Ureter (tissue), 1 donor: ENCODE measurements at regions not wholly inside any gene's neighbourhood (a gene's known extent, or its start where the extent isn't known, plus 50 kb on each side); places are given as distances from the start of the nearest gene placed in this dataset.
"Not testable (repeated sequence)": the region's sequence is repeated elsewhere in the genome, so short reads cannot be mapped to it uniquely, and the experiment has no call there.

Experiments
- DNase-seq: peaks from one replicate; pipeline ENCODE4 v3.0.0-alpha.2; 2020; ENCODE audit warnings: low spot score
- donor health status: DM: yes; HTN: yes; CAD: no.

DNA sequence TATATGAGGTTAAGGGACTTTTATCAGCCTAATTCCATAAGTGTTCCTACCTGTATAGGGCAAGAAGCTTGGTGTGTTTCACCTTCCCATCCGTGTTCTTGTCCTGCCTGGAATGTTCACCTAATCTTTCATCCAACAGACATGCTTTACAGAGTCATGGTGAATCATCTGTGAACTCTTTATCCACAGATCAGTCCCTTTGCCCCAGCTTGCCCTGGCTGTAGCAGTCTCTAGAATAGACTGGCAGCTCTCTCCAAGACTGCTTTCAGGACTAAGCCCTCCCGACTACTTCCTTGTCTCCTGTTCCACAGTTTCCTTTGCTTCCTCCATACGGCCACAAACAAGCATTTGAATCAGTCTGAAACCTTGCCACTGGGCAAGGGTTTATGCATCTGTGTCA is 177.9 kb upstream of the IL15 start:
- no peak for DNase-seq

DNA sequence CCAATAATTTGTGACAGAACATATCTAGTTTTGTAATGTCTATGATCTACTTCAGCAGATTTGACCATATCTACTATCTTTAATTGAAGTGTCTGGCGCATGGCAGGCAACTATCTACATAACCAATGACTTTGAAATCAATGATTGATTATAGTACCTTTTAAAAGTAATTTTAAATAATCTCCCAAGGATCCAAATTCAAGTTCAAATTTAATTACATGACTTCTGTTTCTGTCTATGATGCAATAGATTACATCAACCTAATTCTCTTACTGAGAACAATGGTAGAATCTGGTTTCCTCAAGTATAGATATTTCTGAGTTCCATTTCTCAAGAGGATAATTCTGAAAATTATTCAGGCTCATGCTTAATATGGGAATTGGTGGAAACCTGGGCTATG is 177.4 kb upstream of the IL15 start:
- no peak for DNase-seq

DNA sequence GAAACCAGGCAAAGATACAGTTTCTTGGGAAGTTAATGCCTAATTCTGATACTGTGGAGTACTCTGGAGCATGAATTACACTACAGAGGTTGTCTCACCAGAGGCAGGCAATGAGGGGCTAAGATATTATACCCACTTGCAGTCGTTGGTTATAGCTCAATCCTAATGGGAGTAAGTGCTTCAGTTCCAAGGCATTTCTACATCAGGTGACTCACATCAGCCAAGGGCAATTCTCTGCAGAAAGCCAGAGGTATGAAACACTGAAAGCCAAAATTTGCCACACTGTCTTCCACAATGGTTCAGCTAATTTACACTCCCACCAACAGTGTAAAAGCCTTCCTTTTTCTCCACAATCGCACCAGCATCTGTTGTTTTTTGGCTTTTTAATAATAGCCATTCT is 174.0 kb upstream of the IL15 start:
- DNase-seq: no peak

- DNase-seq: no peak
Measured at GRCh38 chr4:141463678-141464077, 172.7 kb upstream of the IL15 start.

GRCh38 chr4:141464366-141464765 is 172.0 kb upstream of the IL15 start:
- DNase-seq: no peak

DNA sequence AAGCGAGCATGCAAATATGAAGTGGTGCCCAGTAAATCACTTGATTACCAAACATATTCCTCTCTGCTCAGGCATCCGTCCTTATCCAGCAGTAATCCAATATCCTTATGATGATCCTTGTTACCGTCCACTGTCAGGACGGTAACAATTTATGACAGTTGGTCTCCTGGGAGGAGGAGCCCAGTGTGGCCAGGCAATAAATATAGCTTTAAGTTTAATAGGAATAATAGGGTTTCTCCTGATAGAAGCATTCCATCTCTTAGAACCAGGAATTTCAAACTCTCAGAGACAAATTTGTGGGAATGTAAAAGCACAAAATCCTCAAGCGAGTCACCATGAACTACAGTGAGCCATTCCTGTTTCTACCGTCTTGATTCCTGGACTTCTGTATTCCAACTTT is 171.2 kb upstream of the IL15 start:
- no peak for DNase-seq

GRCh38 chr4:141467225-141467624 is 169.2 kb upstream of the IL15 start:
- DNase-seq: no peak

DNA sequence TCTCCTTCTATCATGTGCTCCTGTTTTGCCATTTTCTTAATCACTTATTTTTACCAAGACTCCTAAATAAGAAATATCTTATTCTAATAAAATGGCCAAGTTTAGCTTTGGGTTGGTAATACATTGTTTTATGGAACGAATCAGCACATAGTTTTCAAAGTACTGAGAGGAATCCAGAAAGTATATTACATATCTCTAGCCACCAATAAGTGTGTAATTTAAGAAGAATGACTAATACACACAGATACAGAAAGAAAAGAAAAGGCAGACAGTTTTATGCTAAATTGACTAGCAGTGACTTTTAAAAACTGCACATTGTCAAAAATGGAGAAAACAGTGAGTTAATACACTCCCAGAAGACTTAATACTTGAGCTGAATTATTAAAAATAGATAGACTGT is 167.0 kb upstream of the IL15 start:
- no peak for DNase-seq

DNA sequence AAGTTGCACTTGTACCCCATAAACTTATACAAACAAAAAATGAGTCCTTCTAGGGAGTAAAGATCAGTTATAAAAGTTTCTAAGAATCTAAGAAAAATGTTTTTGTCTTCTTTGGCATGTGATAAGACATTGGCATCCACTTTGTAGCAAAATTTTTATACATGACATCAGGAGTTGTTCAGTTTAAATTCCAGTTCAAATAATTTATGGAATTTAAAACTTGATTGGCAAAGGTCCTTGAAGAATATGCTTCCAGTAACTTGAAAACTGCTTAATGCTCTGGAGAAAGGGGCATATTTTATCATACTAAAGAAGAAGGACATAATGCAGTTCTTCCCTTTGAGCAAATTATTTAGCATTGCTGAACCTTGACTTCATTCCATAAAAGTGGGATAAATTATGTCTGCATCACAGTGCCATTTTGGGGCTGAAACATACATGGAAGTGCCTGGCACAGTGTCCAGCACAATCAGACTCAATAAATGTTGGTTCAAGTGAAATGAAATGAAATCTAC is 163.3 kb upstream of the IL15 start:
- DNase-seq: no peak

DNA sequence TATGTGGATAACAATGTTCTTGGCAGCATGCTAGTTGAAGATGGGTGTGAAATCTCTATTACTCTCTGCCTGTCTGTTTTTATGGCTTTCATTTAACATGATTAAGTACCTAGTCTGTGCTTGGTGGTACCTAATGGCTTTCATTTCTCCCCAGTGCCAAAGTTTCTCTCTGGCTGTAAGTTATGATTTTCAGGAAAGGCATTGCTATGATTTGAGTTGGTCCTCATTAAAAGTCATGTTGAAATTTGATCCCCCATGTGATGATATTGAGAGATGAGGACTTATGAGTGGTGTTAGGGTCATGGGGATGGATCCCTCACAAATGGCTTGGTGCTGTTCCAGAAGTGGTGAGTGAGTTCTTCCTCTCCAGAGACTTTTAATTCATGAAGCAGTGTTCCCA is 162.4 kb upstream of the IL15 start:
- no peak for DNase-seq

GRCh38 chr4:141480950-141481349 is 155.4 kb upstream of the IL15 start:
- no peak for DNase-seq

DNA sequence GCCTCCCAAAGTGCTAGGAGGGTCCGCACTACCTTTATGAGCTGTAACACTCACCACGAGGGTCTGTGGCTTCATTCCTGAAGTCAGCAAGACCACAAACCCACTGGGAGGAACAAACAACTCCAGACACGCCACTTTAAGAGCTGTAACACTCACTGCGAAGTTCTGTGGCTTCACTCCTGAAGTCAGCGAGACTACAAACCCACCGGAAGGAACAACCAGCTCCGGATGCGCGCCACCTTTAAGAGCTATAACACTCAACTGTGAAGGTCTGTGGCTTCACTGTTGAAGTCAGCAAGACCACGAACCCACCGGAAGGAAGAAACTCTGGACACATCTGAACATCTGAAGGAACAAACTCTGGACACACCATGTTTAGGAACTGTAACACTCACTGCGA is 152.1 kb upstream of the IL15 start:
- DNase-seq: not testable (repeated sequence)

GRCh38 chr4:141486375-141486997 is 149.9 kb upstream of the IL15 start:
- DNase-seq: no peak

DNA sequence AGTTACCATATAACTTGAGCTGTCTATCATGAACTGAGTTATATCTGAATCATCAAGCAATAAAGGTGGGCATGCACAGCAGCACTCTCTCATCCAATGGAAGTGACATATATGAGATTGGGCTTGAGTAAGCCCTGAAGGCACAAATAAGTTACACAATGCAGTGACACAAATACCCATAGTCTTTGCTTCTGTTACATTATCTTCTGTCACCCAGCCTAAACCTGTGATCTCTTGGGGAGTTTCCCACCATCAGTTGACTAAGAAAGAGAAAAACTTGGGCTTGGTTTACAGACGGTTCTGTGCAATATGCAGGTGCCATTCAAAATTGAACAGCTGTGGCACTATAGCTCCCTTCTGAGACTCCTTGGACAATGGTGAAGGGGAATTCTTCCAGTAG is 138.8 kb upstream of the IL15 start:
- no peak for DNase-seq

DNA sequence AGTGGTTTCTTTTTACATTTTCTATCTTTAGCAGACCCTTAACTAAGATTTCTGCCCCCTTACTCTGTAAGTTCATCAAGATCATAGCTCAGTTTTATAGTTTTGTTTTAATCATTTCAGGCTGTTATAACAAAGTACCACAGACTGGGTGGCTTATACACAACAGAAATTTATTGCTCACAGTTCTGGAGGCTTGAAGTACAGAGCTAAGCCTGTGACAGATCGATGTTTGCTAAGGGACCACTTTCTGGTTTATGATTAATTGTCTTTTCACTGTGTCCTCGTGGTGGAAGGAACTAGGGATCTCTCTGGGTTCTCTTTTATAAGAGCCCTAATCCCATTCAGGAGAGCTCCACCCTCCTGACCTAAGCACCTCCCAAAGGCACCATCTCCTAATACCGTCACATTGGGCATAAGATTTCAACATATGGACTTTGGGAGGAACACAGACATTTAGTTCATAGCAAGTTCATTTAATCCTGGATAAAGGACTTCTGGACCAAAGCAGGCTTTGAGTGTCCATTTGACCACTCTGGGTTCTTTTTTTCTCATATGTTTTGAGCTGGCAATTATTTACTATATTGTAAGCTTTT is 137.0 kb upstream of the IL15 start:
- no peak for DNase-seq

DNA sequence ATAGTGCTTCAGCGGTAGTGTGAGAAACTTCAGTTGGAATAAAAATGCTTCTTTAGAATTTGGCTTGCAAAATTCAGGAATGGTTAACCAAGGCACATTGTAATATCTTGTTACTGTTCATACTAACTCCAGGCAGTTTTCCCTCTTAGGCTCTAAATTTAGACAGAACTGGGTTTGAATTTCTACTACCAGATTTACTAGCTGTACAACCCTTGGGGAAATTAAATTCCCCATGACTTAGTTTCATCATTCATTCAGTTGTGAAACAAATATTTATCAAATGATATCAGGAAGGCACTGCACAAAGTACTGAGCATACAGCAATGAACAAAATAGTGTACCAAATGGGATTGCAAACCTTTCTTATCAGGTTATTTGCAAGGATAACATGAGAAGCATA is 135.0 kb upstream of the IL15 start:
- no peak for DNase-seq

DNA sequence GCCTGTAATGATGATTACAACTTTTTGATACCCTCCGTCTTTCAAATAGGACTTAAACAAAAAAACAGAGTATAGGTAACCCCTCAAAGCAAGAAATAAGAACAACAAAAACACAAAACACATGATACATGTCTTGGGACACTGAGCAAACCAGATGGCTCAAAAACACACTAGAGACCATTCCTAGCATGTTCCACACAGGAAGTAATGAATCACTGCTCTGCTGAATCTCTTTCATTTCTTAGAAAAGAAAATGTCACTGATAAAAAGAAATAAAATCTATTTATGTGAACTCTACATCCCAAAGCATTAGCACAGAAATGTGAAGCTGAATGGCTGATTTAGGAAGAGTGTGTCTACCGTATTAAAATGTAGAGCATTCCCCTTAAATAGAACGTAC is 134.5 kb upstream of the IL15 start:
- no peak for DNase-seq

DNA sequence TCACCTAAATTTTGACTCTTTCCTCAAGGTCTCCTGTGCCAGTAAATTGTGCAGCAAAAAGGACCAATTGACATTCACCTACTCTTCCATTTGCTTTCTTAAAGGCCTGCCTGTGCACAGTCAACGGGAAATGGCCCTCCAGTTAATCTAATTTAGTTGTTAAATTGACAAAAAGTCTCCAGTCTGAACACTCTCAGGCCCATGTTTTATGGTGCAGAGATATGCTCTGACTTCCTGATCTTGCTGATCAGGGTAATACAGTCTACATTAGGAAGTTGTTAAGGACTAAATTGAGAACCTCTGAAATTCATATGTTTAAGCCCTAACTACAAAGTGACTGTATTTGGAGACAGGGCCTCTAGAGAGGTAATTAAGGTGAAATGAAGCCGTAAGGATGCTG is 133.6 kb upstream of the IL15 start:
- DNase-seq: no peak

- no peak for DNase-seq
Measured at GRCh38 chr4:141503260-141503659, 133.1 kb upstream of the IL15 start.

DNA sequence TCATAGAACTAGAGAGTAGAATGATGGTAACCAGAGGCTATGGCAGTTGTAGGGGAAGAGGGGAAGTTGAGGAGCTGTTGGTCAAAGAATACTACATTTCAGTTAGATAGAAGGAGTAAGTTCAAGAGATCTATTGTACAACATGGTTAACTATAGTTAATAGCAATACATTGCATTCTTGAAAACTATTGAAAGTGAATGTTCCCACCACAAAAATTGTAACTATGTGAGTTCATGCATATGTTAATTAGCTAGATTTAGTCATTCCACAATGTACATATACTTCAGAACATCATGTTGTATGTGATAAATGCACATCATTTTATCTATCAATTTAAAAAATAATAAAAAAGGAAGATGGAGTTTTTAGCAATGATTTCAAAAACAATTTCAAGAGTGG is 125.3 kb upstream of the IL15 start:
- DNase-seq: no peak

GRCh38 chr4:141513866-141514265 is 122.5 kb upstream of the IL15 start:
- DNase-seq: no peak

DNA sequence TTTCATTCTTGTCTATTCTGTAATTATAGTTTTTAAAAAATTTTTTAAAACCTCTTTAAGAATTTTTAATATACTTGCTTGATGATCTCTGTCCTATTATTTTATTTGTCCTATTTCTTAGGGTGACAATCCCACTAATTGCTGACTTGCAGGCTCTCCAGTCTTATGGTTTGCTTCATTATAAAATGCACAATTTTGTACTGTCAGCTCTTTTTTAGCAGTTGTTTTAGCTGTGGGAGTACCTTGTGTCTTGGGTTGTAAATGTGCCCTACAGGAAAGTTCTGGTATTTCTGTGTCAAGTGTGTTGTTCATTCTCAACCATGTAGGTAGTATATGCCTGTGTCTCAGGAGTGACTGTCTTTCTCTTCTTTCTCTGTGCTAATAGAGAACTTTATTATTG is 118.2 kb upstream of the IL15 start:
- no peak for DNase-seq

- DNase-seq: no peak
Measured at GRCh38 chr4:141524116-141524515, 112.3 kb upstream of the IL15 start.

DNA sequence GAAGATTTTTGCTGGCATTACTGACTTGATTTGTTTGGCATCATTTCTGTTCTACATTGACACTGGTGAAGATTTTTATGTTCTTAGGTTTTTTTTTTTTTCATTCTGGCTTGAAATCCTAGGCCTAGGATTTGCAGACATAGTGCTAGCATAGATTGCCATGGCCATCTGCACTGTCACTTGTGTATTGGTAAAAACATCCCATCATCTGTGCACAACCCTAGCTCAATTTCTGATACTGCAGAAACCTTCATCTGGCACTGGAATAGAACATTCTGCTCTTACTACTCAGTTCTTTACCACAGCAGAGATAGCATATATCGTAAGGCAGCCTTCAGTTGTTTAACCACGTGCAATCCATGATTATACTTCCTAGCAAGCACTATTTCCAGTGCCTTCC is 111.5 kb upstream of the IL15 start:
- DNase-seq: no peak
